Rectal smooth muscle tissue (tissue), 1 donor: ENCODE measurements at regions not wholly inside any gene's neighbourhood (a gene's known extent, or its start where the extent isn't known, plus 50 kb on each side); places are given as distances from the start of the nearest gene placed in this dataset.

Experiments used
- H3K27ac ChIP-seq: one replicate; pipeline ENCODE4 v1.7.0; 2013; ENCODE audit warnings: low read depth, low read length, inconsistent platforms
- H3K27me3 ChIP-seq: one replicate; pipeline ENCODE4 v1.7.0; 2013; ENCODE audit warnings: low read length; ENCODE audit not compliant: control insufficient read depth, insufficient read depth
- H3K36me3 ChIP-seq: one replicate; pipeline ENCODE4 v1.7.0; 2013; ENCODE audit warnings: low read length; ENCODE audit not compliant: control insufficient read depth, insufficient read depth
- H3K4me1 ChIP-seq: one replicate; pipeline ENCODE4 v1.7.0; 2013; ENCODE audit warnings: low read length; ENCODE audit not compliant: control insufficient read depth, insufficient read depth
- H3K4me3 ChIP-seq: one replicate; pipeline ENCODE4 v1.7.0; 2013; ENCODE audit warnings: low read length
- H3K9ac ChIP-seq: one replicate; pipeline ENCODE4 v1.7.0; 2013; ENCODE audit warnings: low read length

- Histone ChIP-seq H3K27me3 (no peaks in the 10 kb centered on the region), H3K4me1 (no peaks in the 10 kb centered on the region)
Measured at GRCh38 chr2:136344339-136344738, 226.4 kb upstream of the CXCR4 start.

GRCh38 chr2:136342138-136342537 is 224.2 kb upstream of the CXCR4 start:
- Histone ChIP-seq H3K9ac (no peak overlapping the region), H3K27ac (no peak overlapping the region), H3K4me3 (no peak overlapping the region), H3K4me1 (no peaks in the 10 kb centered on the region), H3K36me3 (no peaks in the 10 kb centered on the region), H3K27me3 (no peaks in the 10 kb centered on the region)

More at GRCh38 chr2:136344339-136344738, 226.4 kb upstream of the CXCR4 start:
- H3K27ac ChIP-seq: no peak overlapping the region
- H3K36me3 ChIP-seq: no peaks in the 10 kb centered on the region
- H3K9ac ChIP-seq: no peak overlapping the region
- no peak overlapping the region for H3K4me3 ChIP-seq

GRCh38 chr2:136334967-136335366 is 217.0 kb upstream of the CXCR4 start:
- Histone ChIP-seq H3K4me3 (no peak overlapping the region), H3K27ac (no peak overlapping the region), H3K4me1 (no peaks in the 10 kb centered on the region), H3K27me3 (no peaks in the 10 kb centered on the region), H3K9ac (no peak overlapping the region), H3K36me3 (no peaks in the 10 kb centered on the region)

- no peak overlapping the region for H3K27ac ChIP-seq
- no peak overlapping the region for H3K9ac ChIP-seq
- no peaks in the 10 kb centered on the region for H3K4me1 ChIP-seq
- no peaks in the 10 kb centered on the region for H3K27me3 ChIP-seq
- H3K4me3 ChIP-seq: no peak overlapping the region
- no peaks in the 10 kb centered on the region for H3K36me3 ChIP-seq
Measured at GRCh38 chr2:136332436-136333095, 214.6 kb upstream of the CXCR4 start.

- Histone ChIP-seq H3K27ac (no peak overlapping the region), H3K36me3 (no peaks in the 10 kb centered on the region), H3K4me3 (no peak overlapping the region), H3K27me3 (no peaks in the 10 kb centered on the region), H3K4me1 (no peaks in the 10 kb centered on the region), H3K9ac (no peak overlapping the region)
Measured at GRCh38 chr2:136331226-136331625, 213.3 kb upstream of the CXCR4 start.

- Histone ChIP-seq H3K4me1 (no peaks in the 10 kb centered on the region), H3K9ac (no peak overlapping the region), H3K4me3 (no peak overlapping the region), H3K27ac (no peak overlapping the region), H3K36me3 (no peaks in the 10 kb centered on the region), H3K27me3 (no peaks in the 10 kb centered on the region)
Measured at GRCh38 chr2:136328207-136328795, 210.4 kb upstream of the CXCR4 start.

- Histone ChIP-seq H3K27me3 (no peaks in the 10 kb centered on the region), H3K9ac (no peak overlapping the region), H3K4me1 (no peaks in the 10 kb centered on the region), H3K36me3 (no peaks in the 10 kb centered on the region), H3K27ac (no peak overlapping the region), H3K4me3 (no peak overlapping the region)
Measured at GRCh38 chr2:136327162-136327852, 209.4 kb upstream of the CXCR4 start.

GRCh38 chr2:136325844-136326331 is 207.9 kb upstream of the CXCR4 start:
- H3K27me3 ChIP-seq: no peaks in the 10 kb centered on the region
- no peaks in the 10 kb centered on the region for H3K36me3 ChIP-seq
- H3K4me3 ChIP-seq: no peak overlapping the region
- no peak overlapping the region for H3K9ac ChIP-seq
- no peak overlapping the region for H3K27ac ChIP-seq
- no peaks in the 10 kb centered on the region for H3K4me1 ChIP-seq

GRCh38 chr2:136324966-136325365 is 207.0 kb upstream of the CXCR4 start:
- H3K4me1 ChIP-seq: no peaks in the 10 kb centered on the region
- no peak overlapping the region for H3K27ac ChIP-seq
- H3K27me3 ChIP-seq: no peaks in the 10 kb centered on the region

GRCh38 chr2:136323935-136324334 is 206.0 kb upstream of the CXCR4 start:
- H3K27ac ChIP-seq: no peak overlapping the region
- H3K9ac ChIP-seq: no peak overlapping the region
- no peaks in the 10 kb centered on the region for H3K4me1 ChIP-seq
- H3K4me3 ChIP-seq: no peak overlapping the region
- no peaks in the 10 kb centered on the region for H3K27me3 ChIP-seq
- no peaks in the 10 kb centered on the region for H3K36me3 ChIP-seq

More at GRCh38 chr2:136324966-136325365, 207.0 kb upstream of the CXCR4 start:
- no peak overlapping the region for H3K4me3 ChIP-seq
- H3K9ac ChIP-seq: no peak overlapping the region
- no peaks in the 10 kb centered on the region for H3K36me3 ChIP-seq

GRCh38 chr2:136323195-136323594 is 205.2 kb upstream of the CXCR4 start:
- Histone ChIP-seq H3K4me1 (no peaks in the 10 kb centered on the region), H3K9ac (no peak overlapping the region), H3K36me3 (no peaks in the 10 kb centered on the region), H3K4me3 (no peak overlapping the region), H3K27ac (no peak overlapping the region), H3K27me3 (no peaks in the 10 kb centered on the region)

GRCh38 chr2:136322428-136322827 is 204.5 kb upstream of the CXCR4 start:
- Histone ChIP-seq H3K27ac (no peak overlapping the region), H3K36me3 (no peaks in the 10 kb centered on the region), H3K4me3 (no peak overlapping the region), H3K4me1 (no peaks in the 10 kb centered on the region), H3K27me3 (no peaks in the 10 kb centered on the region), H3K9ac (no peak overlapping the region)
